HEK293T (cell line): ENCODE measurements at regions not wholly inside any gene's neighbourhood (a gene's known extent, or its start where the extent isn't known, plus 50 kb on each side); places are given as distances from the start of the nearest gene placed in this dataset.

ENCODE experiments used
- ARNT ChIP-seq: fragments of 450-650 bp; IDR thresholded peaks from 2 replicates; pipeline ENCODE4 v1.6.1; 2017; ENCODE audit warnings: mild to moderate bottlenecking
- ZNF384 ChIP-seq: fragments of 450-650 bp; IDR thresholded peaks from 2 replicates; pipeline ENCODE4 v1.6.1; 2016

- TF ChIP-seq ARNT (no peak), ZNF384 (no peak)
These were observed 287.9 kb downstream of the SMARCA2 start for GRCh38 chr9:2303056-2303455.
